Head of caudate nucleus (tissue), 42 donors: ENCODE measurements at regions not wholly inside any gene's neighbourhood (a gene's known extent, or its start where the extent isn't known, plus 50 kb on each side); places are given as distances from the start of the nearest gene placed in this dataset.

Source experiments
- DNase-seq, 42 donors: peaks; one replicate each; pipeline versions ENCODE4 v3.0.0 to v3.0.0-alpha.2; 2020 to 2021; ENCODE audit warnings: mixed read lengths in 7 of 42
- intact Hi-C: fragments of 100-400 bp; cut with DNase I; formaldehyde crosslinking; loops from one replicate; pipeline ENCODE4 v1.15.0; 2022

- intact Hi-C loops = no loop called here
- DNase-seq = no peak
Measured at GRCh38 chr10:4650582-4650981, 175.4 kb upstream of the AKR1E2 start.

GRCh38 chr10:4649886-4650508, 176.0 kb upstream of the AKR1E2 start:
- DNase-seq = no peak
- intact Hi-C loops = no loop called here

GRCh38 chr10:4649471-4649870, 176.5 kb upstream of the AKR1E2 start:
- intact Hi-C loops = no loop called here
- DNase-seq = no peak

- intact Hi-C loops = no loop called here
- no peak for DNase-seq
Measured at GRCh38 chr10:4648999-4649398, 177.0 kb upstream of the AKR1E2 start.

GRCh38 chr10:4647109-4647785, 178.8 kb upstream of the AKR1E2 start:
- DNase-seq = no peak
- intact Hi-C loops = no loop called here

GRCh38 chr10:4646547-4646946, 179.5 kb upstream of the AKR1E2 start:
- DNase-seq = no peak
- intact Hi-C loops = no loop called here

- intact Hi-C loops = no loop called here
- no peak for DNase-seq
Measured at GRCh38 chr10:4645836-4646235, 180.2 kb upstream of the AKR1E2 start.

- intact Hi-C loops = no loop called here
- no peak for DNase-seq
Measured at GRCh38 chr10:4643471-4643870, 182.5 kb upstream of the AKR1E2 start.

GRCh38 chr10:4639960-4640359, 186.0 kb upstream of the AKR1E2 start:
- DNase-seq = no peak
- intact Hi-C loops = no loop called here

- no peak for DNase-seq
- intact Hi-C loops = no loop called here
Measured at GRCh38 chr10:4638099-4638498, 187.9 kb upstream of the AKR1E2 start.

GRCh38 chr10:4637657-4638056, 188.3 kb upstream of the AKR1E2 start:
- DNase-seq = no peak
- intact Hi-C loops = no loop called here

- intact Hi-C loops = no loop called here
- no peak for DNase-seq
Measured at GRCh38 chr10:4635883-4636282, 190.1 kb upstream of the AKR1E2 start.

GRCh38 chr10:4635388-4635787, 190.6 kb upstream of the AKR1E2 start:
- intact Hi-C loops = no loop called here
- DNase-seq = no peak

- intact Hi-C loops = no loop called here
- no peak for DNase-seq
Measured at GRCh38 chr10:4633776-4634175, 192.2 kb upstream of the AKR1E2 start.

- no peak for DNase-seq
- intact Hi-C loops = no loop called here
Measured at GRCh38 chr10:4633186-4633585, 192.8 kb upstream of the AKR1E2 start.

GRCh38 chr10:4632757-4633156, 193.2 kb upstream of the AKR1E2 start:
- DNase-seq = no peak
- intact Hi-C loops = no loop called here

- intact Hi-C loops = no loop called here
- no peak for DNase-seq
Measured at GRCh38 chr10:4626919-4627318, 199.1 kb upstream of the AKR1E2 start.

- intact Hi-C loops = no loop called here
- DNase-seq = no peak
Measured at GRCh38 chr10:4623757-4624420, 202.1 kb upstream of the AKR1E2 start.

GRCh38 chr10:4623200-4623599, 202.8 kb upstream of the AKR1E2 start:
- no peak for DNase-seq
- intact Hi-C loops = no loop called here

GRCh38 chr10:4622384-4622783, 203.6 kb upstream of the AKR1E2 start:
- intact Hi-C loops = no loop called here
- DNase-seq = no peak

- intact Hi-C loops = no loop called here
Measured at GRCh38 chr10:4617589-4617988, 208.4 kb upstream of the AKR1E2 start.

More at GRCh38 chr10:4617589-4617988, 208.4 kb upstream of the AKR1E2 start:
- no peak for DNase-seq
